ENCODE measurements at regions not wholly inside any gene's neighbourhood (a gene's known extent, or its start where the extent isn't known, plus 50 kb on each side); places are given as distances from the start of the nearest gene placed in this dataset.
A peak's percentile ranks its signal among the peaks of the same experiment; 100 is the strongest.
"Not testable (repeated sequence)": the region's sequence is repeated elsewhere in the genome, so short reads cannot be mapped to it uniquely, and the experiment has no call there.

DNA sequence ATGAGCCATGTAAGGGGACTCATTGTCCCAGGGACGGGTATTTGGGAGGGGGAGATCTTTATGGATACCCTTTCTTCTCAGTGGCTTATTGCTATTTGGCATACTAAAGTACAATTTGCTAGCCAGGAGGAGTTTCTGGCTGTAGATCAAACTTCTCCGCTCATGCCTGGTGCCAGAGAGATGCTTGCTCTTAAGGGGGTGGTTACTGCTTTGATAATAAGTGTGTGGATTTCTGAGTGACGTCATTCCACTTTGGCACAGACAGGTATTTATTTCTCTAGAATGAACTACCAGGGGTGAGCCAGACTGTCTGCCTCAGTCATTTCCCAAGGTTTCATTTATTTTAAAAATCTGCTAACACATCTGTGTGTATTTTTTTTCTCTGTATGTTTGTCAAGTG, 131.1 kb downstream of the SRGAP2 start:
- H3K4me3 Mint-ChIP-seq; DNase-seq (ENCODE audit: low spot score in 2 of 2); ATAC-seq; H3K36me3 Mint-ChIP-seq; H3K9me3 Mint-ChIP-seq; H3K4me1 Mint-ChIP-seq; H3K27ac Mint-ChIP-seq: not testable (repeated sequence)

DNA sequence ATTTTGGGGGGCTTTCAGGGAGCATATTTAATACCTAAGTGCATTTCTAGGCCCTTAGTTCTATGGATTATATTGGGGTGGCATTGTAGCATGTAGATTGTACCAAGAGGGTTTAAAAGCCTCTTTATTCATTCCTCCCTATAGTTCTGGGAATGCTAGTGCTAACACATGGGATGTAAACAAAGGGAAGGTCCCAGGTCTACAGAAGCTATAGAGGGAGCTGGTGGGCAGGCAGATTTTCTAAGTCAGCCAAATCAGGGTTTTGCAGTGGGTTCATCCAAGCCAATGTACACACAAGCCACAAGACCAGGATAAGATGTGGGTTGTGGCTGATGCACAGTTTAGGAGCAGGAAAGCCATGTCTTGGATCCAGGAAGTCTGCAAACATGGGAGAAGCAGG, 131.8 kb downstream of the SRGAP2 start:
- not testable (repeated sequence) for DNase-seq (ENCODE audit: low spot score in 2 of 2); H3K4me3 Mint-ChIP-seq; H3K9me3 Mint-ChIP-seq; H3K27ac Mint-ChIP-seq; H3K36me3 Mint-ChIP-seq; ATAC-seq; H3K4me1 Mint-ChIP-seq

DNA sequence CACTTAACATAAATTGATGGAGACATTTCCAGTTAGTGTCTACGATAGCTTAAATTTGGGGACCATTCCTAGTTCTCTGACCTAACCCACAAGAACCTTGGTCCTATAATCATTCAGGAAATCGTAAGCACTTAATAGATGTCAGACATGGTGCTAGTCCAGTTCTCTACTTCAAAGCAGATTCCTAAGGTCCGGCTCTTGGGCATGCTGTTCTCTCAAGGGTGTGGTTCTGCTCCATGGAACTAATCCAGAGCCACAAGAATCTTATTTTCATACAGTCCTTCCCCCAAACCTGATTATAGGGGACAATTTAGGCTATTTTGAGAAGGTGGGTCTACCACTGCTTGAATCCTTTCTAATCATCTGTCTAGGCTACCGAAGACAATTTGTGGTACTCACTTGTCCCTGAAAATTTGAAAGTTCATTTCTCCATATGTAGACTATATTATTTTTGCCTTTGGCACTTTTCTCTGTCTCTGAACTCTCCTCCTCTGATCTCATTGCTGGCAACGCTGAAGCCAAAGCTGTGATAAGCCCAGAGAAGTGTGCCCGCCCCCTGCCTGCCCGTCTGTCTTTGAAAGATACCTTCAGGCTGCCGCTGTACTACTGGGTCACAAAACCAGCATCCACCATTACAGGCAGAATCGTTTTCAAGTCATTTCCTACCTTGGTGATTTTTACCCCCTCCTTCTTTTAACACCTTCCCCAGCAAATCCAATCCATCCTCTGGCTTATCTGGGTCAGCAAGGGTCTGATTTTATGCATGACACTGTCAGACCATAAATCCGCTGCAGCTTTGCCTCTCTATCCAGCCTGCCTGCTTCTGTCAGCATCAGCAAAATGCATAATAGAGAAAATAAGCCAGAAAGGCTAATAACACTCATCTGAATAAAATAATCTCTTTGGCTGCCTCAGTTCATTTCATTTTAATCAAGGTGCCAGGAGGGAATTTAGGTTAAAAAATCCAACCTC, 132.8 kb downstream of the SRGAP2 start:
- not testable (repeated sequence) for ATAC-seq; H3K4me3 Mint-ChIP-seq; H3K27ac Mint-ChIP-seq; H3K4me1 Mint-ChIP-seq; H3K36me3 Mint-ChIP-seq; H3K9me3 Mint-ChIP-seq; DNase-seq (ENCODE audit: low spot score in 2 of 2)

DNA sequence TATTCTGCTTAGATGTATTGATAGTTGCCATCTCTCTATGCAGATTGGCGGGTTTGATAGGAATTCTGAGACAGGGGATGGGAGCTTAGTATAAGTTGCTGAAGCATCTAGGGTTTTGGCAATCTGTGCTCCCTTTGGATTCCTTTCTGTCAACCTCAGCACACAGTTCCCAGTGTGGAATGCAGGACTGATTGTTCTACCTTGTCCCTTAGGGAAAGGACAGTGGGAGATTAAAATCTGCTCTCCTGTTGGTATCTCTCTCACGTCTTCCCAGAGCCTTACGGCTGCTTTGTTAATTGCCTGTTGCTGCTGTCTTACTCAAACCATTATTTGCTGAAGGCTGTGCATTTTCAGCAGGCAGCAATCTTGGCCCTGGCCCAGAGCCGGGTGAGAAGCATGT, 133.3 kb upstream of the IKBKE start:
- ATAC-seq; DNase-seq (ENCODE audit: low spot score in 2 of 2); H3K36me3 Mint-ChIP-seq; H3K27ac Mint-ChIP-seq; H3K4me1 Mint-ChIP-seq; H3K4me3 Mint-ChIP-seq; H3K9me3 Mint-ChIP-seq: not testable (repeated sequence)

DNA sequence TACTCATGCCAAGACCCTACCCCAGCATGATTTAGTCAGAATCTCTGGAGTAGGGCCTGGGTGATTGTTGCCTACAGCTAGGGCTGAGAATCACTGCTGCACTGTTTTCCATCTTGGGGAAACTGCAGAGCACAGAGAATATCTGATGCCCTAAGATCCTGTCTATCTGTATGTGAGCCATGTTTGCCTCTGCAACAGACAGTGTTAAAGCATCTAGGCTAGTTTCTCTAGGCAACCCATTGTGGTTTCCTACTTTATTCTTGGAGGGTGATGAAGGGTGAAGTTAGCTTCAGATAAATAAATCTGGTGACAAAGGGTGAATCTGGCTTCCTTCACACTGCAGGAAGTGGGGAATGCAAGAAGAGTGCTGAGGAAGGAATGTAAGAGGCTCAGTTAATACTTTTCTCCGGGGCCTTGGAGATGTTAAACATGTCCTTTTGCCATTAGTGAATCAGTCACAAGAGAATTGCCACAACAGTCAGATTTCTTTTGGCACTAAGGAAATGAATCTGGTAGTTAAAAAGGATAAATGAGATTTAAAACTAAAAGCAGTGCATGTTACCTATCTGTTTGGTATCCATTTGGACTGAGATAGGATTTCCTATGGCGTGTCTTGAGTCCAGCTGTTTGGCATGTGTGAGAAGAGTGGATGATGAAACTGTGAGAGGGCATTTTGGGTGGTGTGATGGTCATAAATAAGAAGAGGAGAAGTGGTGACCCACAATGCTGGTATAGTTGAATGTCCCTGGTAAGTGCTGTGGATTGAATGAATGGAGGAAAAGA, 119.6 kb upstream of the IKBKE start:
- H3K4me1 Mint-ChIP-seq; H3K9me3 Mint-ChIP-seq; ATAC-seq; H3K27ac Mint-ChIP-seq; DNase-seq (ENCODE audit: low spot score in 2 of 2); H3K4me3 Mint-ChIP-seq; H3K36me3 Mint-ChIP-seq: not testable (repeated sequence)

DNA sequence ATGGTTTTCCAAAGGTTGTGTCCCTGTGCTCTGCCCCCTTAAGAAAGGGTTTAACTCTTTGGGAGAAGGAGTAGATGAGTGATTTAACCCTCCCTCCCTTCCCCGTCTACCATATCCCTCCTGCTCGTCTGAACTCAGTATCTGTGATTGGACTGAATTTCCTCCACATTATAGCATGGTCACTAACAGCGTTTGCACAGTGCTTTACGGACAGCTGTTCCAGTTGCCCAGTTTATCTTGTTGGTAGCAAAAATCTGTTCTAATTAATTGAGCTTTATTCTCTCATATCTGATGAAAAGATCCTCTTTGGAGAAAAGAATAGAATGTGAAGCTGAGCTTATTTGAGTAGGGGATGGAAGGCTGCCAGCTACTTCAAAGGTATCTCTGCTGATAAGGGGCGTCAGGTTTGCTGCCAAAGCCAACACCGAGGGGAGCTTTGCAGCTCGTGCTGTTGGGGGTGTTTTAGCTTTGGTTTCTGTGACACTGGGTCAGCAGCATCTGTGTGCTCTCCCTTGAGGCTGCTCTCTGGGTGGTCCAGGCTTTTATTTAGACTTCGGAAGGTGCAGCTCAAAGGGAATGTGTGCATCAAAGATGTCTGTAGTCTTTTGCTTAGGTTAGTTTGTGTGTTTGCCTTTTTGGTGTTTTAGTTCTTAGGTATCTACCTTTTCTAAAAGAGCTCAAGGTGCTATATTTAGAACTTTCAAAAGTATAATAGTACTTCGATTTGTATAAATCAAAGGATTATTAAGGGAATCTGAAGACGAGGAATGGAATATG, 118.8 kb upstream of the IKBKE start:
- not testable (repeated sequence) for H3K27ac Mint-ChIP-seq; DNase-seq (ENCODE audit: low spot score in 2 of 2); H3K4me3 Mint-ChIP-seq; ATAC-seq; H3K36me3 Mint-ChIP-seq; H3K4me1 Mint-ChIP-seq; H3K9me3 Mint-ChIP-seq

DNA sequence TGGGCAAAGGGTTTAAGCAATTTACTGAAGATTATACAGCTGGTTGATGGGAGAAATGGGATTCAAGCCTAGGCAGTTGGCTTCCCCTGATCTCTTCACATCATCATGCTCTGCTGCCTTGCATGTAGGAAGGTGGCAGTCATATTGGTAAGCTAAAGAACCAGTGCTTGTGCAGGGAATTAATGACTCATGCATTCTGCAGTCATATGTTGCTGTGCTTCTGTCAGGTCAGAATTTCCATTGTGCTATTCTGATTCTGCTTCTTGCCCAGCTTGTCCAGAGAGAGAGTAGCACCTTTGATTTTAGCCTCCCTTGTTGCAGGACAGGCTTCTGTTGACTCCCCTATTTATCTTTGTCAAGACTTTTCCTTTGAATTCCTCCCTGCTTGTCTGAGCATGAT, 114.0 kb upstream of the IKBKE start:
- peak; percentile 99 for ATAC-seq
- Mint-ChIP-seq H3K4me1 (peaks cover 12% of the 10 kb centered on the region), H3K4me3 (peak overlapping the region; percentile 23), H3K27ac (peak overlapping the region; percentile 73)
- H3K9me3 Mint-ChIP-seq, H3K36me3 Mint-ChIP-seq: not testable (repeated sequence)
- DNase-seq (ENCODE audit: low spot score in 2 of 2) = peak in 1 of 2 donors; percentile 49

DNA sequence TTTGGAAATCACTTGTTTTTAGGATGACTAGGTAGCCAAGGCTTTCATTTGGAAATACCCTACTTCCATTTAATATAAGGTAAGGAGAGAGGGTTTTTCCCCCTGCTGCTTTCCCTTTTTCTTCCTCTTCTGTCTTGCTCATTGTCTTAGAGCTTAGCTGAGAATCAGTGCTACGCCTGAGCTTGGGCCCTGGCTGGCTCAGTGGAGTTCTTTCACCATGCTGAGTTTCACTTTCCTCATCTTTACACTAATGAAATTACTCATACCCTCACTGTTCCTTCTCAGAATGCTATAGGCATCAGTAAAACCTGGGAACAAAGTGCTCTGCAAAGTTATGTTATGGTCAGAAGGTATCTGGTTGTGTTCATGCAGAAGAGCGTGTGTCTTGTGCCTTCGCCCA, 112.3 kb upstream of the IKBKE start:
- H3K36me3 Mint-ChIP-seq; DNase-seq (ENCODE audit: low spot score in 2 of 2); H3K9me3 Mint-ChIP-seq: not testable (repeated sequence)
- peaks cover 12% of the 10 kb centered on the region for H3K4me1 Mint-ChIP-seq
- peak; percentile 84 for ATAC-seq
- peak overlapping the region; percentile 30 for H3K4me3 Mint-ChIP-seq
- peak overlapping the region; percentile 81 for H3K27ac Mint-ChIP-seq

DNA sequence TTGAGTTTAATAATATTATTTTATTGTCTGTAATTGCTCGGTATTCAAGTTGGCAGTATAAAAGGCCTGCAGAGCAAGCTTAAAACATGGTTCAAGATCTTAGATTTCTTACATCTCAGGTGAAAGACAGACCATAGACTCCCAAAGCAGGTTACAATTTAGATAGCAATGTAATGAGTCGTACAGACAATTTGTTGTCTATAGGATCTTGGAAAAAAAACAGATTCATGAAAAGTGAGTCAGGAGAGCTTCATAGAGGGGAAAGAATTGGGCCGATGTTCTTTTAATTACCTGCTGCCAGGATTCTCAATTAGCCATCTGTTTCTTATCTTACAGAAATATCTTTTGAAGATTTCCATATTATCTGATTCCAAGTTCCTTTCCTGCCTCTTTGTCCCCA, 111.5 kb upstream of the IKBKE start:
- not testable (repeated sequence) for H3K4me3 Mint-ChIP-seq; H3K27ac Mint-ChIP-seq; H3K9me3 Mint-ChIP-seq; H3K36me3 Mint-ChIP-seq; DNase-seq (ENCODE audit: low spot score in 2 of 2); ATAC-seq
- peaks cover 12% of the 10 kb centered on the region for H3K4me1 Mint-ChIP-seq

DNA sequence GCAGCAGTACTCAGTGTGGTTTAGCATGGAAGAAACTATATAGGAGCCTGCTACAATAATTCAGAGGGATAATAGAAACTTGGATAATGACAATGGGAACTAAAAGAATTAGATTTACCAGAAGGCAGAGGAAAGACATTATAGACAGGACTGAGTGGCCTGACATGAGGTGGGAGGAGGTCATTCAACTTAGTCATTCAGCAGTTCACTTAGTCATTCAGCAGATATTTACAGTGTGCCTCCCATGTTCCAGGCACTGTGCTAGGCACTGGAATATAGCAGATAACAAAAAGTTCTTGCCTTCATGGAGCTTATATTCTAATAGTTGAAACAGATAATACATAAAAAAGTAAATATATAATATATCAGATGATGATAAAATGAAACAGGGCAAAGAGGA, 110.9 kb upstream of the IKBKE start:
- H3K9me3 Mint-ChIP-seq, H3K27ac Mint-ChIP-seq, H3K4me3 Mint-ChIP-seq: not testable (repeated sequence)

DNA sequence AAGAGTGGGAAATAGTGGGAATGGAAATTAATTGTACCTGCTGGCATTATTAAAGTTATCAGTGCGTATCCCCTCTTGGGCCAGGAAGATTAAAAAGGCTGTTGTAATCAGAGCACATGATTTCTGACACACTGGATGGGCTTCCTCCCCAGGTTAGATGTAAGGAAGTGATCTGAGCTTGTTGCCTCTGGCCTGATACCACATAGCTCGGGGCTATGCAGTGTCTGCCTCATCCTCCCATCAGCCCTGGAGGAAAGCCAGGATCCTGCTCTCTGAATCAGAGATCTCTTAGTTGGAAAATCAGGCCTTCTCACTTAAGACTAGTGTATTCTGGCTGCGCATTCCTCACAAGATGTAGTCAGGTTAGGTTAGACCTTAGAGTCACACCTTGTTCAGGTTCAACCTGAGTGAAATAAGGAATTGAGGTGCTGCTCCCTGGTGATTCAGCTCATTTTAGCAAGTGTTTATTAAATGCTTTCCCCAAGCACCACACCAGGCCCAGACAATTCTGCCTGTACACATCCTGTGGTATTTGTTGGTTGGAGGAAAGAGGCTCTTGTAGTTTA, 108.2 kb upstream of the IKBKE start:
- not testable (repeated sequence) for H3K4me1 Mint-ChIP-seq; H3K27ac Mint-ChIP-seq; H3K9me3 Mint-ChIP-seq; ATAC-seq; H3K4me3 Mint-ChIP-seq; DNase-seq (ENCODE audit: low spot score in 2 of 2); H3K36me3 Mint-ChIP-seq

More for the DNA sequence above, 110.9 kb upstream of the IKBKE start:
- not testable (repeated sequence) for ATAC-seq; H3K36me3 Mint-ChIP-seq; DNase-seq (ENCODE audit: low spot score in 2 of 2)
- peaks cover 12% of the 10 kb centered on the region for H3K4me1 Mint-ChIP-seq

DNA sequence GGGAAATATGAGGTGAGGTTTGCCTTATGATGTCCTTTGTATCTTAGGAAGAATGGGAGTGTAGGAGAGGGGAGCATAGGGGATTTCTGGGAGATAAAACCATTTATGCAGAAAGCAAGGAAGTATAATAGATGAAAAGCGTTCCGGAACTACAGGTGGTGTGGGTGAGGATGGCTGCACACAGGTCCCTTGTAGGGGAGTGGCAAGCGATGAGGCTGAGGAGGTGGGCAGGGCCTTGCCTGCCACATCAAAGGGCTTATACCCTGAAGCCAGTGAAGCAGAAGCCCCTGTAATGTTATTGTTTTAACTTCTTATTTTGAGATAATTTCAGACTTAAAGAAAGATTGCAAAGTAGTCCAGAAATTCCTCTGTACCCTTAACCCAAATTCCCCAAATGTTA, 107.3 kb upstream of the IKBKE start:
- H3K4me3 Mint-ChIP-seq; H3K4me1 Mint-ChIP-seq; H3K9me3 Mint-ChIP-seq; H3K36me3 Mint-ChIP-seq; DNase-seq (ENCODE audit: low spot score in 2 of 2); H3K27ac Mint-ChIP-seq; ATAC-seq: not testable (repeated sequence)

DNA sequence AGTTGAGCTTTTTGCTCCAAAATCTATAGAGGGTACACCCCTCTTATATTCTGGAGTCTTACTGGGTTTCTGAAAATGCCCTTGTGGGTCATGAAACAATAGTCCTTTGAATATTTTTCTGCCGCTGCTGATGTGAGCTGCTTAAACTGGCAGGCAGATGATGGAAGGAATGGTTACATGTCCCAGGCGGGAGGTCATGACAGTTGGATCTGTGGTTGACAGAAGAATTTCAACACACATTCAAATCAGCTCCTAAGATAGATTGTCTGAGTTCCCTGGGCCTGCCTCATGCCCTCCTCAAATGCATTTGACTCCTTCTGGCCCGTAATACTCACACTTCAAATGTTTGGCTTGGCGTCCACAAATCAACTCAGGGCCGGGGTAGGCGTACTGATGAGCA, 105.0 kb upstream of the IKBKE start:
- DNase-seq (ENCODE audit: low spot score in 2 of 2); H3K36me3 Mint-ChIP-seq; H3K4me3 Mint-ChIP-seq; ATAC-seq; H3K4me1 Mint-ChIP-seq; H3K9me3 Mint-ChIP-seq; H3K27ac Mint-ChIP-seq: not testable (repeated sequence)

DNA sequence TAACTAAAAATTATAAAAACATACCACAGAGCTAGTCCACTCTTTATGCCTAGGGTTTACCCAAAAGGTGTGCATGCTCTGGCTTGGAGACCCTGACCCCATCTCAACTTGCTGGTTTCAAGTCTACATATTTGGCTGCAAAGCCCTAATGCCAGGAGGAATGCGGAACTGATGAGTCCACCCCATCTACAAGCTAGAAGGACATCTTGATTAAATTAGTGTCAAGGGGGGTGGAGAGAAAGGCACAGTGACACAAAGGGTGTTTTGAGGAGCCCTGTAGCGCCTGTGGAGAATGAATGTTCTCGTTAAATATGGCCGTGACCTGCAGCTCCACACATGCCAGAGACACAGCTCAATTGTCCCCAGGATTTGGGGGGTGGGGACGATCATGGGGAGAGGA, 104.1 kb upstream of the IKBKE start:
- ATAC-seq; DNase-seq (ENCODE audit: low spot score in 2 of 2); H3K4me1 Mint-ChIP-seq; H3K36me3 Mint-ChIP-seq; H3K27ac Mint-ChIP-seq; H3K4me3 Mint-ChIP-seq; H3K9me3 Mint-ChIP-seq: not testable (repeated sequence)

DNA sequence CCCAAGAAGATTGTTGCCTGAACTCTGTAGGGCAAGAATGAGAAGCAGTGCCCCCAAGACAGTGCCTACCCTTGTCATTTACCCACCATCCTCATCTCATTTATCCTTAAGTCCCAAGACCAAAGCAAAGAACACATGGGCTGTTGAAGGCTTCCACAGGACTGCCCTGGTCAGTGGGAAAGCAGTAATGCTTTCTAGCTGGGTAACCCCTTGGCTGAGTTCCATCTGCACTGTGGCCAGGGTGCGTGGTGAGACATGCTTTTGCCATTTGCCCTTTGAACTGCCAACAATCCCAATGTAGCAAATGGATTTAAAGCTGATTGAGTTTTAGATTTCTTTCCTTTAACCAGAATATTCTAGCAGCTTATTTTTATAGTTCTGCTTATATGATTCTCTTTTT, 103.5 kb upstream of the IKBKE start:
- H3K36me3 Mint-ChIP-seq, ATAC-seq, H3K27ac Mint-ChIP-seq: not testable (repeated sequence)

More for the DNA sequence above, 103.5 kb upstream of the IKBKE start:
- not testable (repeated sequence) for H3K9me3 Mint-ChIP-seq; H3K4me3 Mint-ChIP-seq; DNase-seq (ENCODE audit: low spot score in 2 of 2); H3K4me1 Mint-ChIP-seq
